GM23338 (cell line): ENCODE measurements at regions not wholly inside any gene's neighbourhood (a gene's known extent, or its start where the extent isn't known, plus 50 kb on each side); places are given as distances from the start of the nearest gene placed in this dataset.

Experiments used
- ATAC-seq: fragments of 200-7000 bp; cut with Tn5 transposase; 3 replicates; pipeline ENCODE4 v1.9.1; 2020
- DNase-seq: peaks from one replicate; pipeline ENCODE4 v3.0.0-alpha.2; 2015; ENCODE audit warnings: low spot score
- H2AFZ ChIP-seq: fragments of 200-600 bp; sonication (generic); 2 replicates; pipeline ENCODE4 v1.8.0; 2016; ENCODE audit warnings: antibody characterized with exemption, mild to moderate bottlenecking, moderate library complexity
- H3F3A ChIP-seq: fragments of 200-600 bp; sonication (generic); replicated peaks from 2 replicates; pipeline ENCODE4 v1.8.0; 2017; ENCODE audit warnings: antibody characterized with exemption, mixed run types, low read depth
- H3K27ac ChIP-seq: fragments of 200-600 bp; sonication (generic); 2 replicates; pipeline ENCODE4 v1.6.1; 2016; ENCODE audit warnings: low read depth
- H3K27me3 ChIP-seq: fragments of 200-600 bp; sonication (generic); 2 replicates; pipeline ENCODE4 v1.8.0; 2016; ENCODE audit warnings: mild to moderate bottlenecking, mixed run types, moderate library complexity; ENCODE audit not compliant: insufficient read depth
- H3K36me3 ChIP-seq: fragments of 200-600 bp; sonication (generic); 2 replicates; pipeline ENCODE4 v1.8.0; 2016; ENCODE audit warnings: mild to moderate bottlenecking; ENCODE audit not compliant: insufficient read depth
- H3K4me1 ChIP-seq: fragments of 200-600 bp; sonication (generic); 2 replicates; pipeline ENCODE4 v1.8.0; 2016; ENCODE audit warnings: mild to moderate bottlenecking, moderate library complexity; ENCODE audit not compliant: insufficient read depth
- H3K4me2 ChIP-seq: fragments of 200-600 bp; sonication (generic); 2 replicates; pipeline ENCODE4 v1.7.1; 2017; ENCODE audit warnings: mixed run types
- H3K4me3 ChIP-seq: fragments of 200-600 bp; sonication (generic); 2 replicates; pipeline ENCODE4 v1.6.1; 2016; ENCODE audit warnings: mixed run types
- H3K79me2 ChIP-seq: fragments of 200-600 bp; sonication (generic); replicated peaks from 2 replicates; pipeline ENCODE4 v1.8.0; 2017; ENCODE audit warnings: mild to moderate bottlenecking; ENCODE audit not compliant: insufficient read depth
- H3K9me2 ChIP-seq: fragments of 200-600 bp; sonication (generic); 2 replicates; pipeline ENCODE4 v1.8.0; 2017; ENCODE audit not compliant: insufficient read depth
- H4K20me1 ChIP-seq: fragments of 200-600 bp; sonication (generic); replicated peaks from 2 replicates; pipeline ENCODE4 v1.8.0; 2017; ENCODE audit warnings: mild to moderate bottlenecking; ENCODE audit not compliant: insufficient read depth
- H3K27ac Mint-ChIP-seq: 2 replicates; pipeline ENCODE4 v1.8.0; 2020; ENCODE audit warnings: inconsistent platforms, mild to moderate bottlenecking, moderate library complexity, mixed read lengths
- H3K27me3 Mint-ChIP-seq: 3 replicates; pipeline ENCODE4 v1.8.0; 2022; ENCODE audit warnings: low read depth, mild to moderate bottlenecking, moderate library complexity, mixed read lengths, inconsistent platforms; ENCODE audit not compliant: insufficient read depth, poor library complexity
- H3K36me3 Mint-ChIP-seq: 3 replicates; pipeline ENCODE4 v1.8.0; 2021; ENCODE audit warnings: low read depth, mild to moderate bottlenecking, inconsistent platforms, moderate library complexity, mixed read lengths
- H3K4me1 Mint-ChIP-seq: 3 replicates; pipeline ENCODE4 v1.8.0; 2020; ENCODE audit warnings: mild to moderate bottlenecking, inconsistent platforms, mixed read lengths
- H3K4me3 Mint-ChIP-seq: 3 replicates; pipeline ENCODE4 v1.8.0; 2021; ENCODE audit warnings: moderate library complexity, mild to moderate bottlenecking, inconsistent platforms, mixed read lengths
- H3K9me3 Mint-ChIP-seq: 3 replicates; pipeline ENCODE4 v1.8.0; 2020; ENCODE audit warnings: moderate library complexity, mild to moderate bottlenecking, inconsistent platforms, mixed read lengths
- CTCF ChIP-seq, 2 experiments: fragments of 200-600 bp in 1 of 2; sonication (generic) in 1 of 2; conservative IDR thresholded peaks; 2 replicates each; pipeline versions ENCODE4 v1.5.1 to v1.6.1; 2016 to 2017; ENCODE audit warnings: antibody characterized with exemption in 2 of 2, low read depth in 2 of 2, mild to moderate bottlenecking in 2 of 2, moderate library complexity in 1 of 2
- ETS1 ChIP-seq: IDR thresholded peaks from 2 replicates; pipeline ENCODE4 v1.6.1; 2016; ENCODE audit warnings: antibody characterized with exemption
- EZH2phosphoT487 ChIP-seq: fragments of 200-600 bp; sonication (generic); IDR thresholded peaks from one replicate; pipeline ENCODE4 v1.8.1; 2018; ENCODE audit warnings: antibody characterized with exemption; ENCODE audit not compliant: unreplicated experiment
- JUNB ChIP-seq: IDR thresholded peaks from one replicate; pipeline ENCODE4 v1.6.1; 2016; ENCODE audit warnings: antibody characterized with exemption; ENCODE audit not compliant: unreplicated experiment
- NANOG ChIP-seq: IDR thresholded peaks from 2 replicates; pipeline ENCODE4 v1.6.1; 2016; ENCODE audit warnings: antibody characterized with exemption, borderline replicate concordance
- POLR2AphosphoS5 ChIP-seq: IDR thresholded peaks from 2 replicates; pipeline ENCODE4 v1.6.1; 2016; ENCODE audit warnings: antibody characterized with exemption, low read depth
- REST ChIP-seq: IDR thresholded peaks from one replicate; pipeline ENCODE4 v1.6.1; 2018; ENCODE audit warnings: antibody characterized with exemption; ENCODE audit not compliant: unreplicated experiment
- STAT1 ChIP-seq: IDR thresholded peaks from one replicate; pipeline ENCODE4 v1.6.1; 2016; ENCODE audit warnings: antibody characterized with exemption; ENCODE audit not compliant: unreplicated experiment
- ZNF114 ChIP-seq: fragments of 250-450 bp; sonication (Bioruptor Pico); IDR thresholded peaks from 2 replicates; pipeline ENCODE4 v1.5.0; 2020; ENCODE audit warnings: mild to moderate bottlenecking, moderate library complexity
- ZNF331 ChIP-seq: fragments of 250-450 bp; sonication (Bioruptor Pico); IDR thresholded peaks from 2 replicates; pipeline ENCODE4 v1.5.0; 2020; ENCODE audit warnings: low read depth, mild to moderate bottlenecking, moderate library complexity

- no peaks in the 10 kb centered on the region for H3K79me2 ChIP-seq
- H3K4me2 ChIP-seq = no peak overlapping the region
- no peaks in the 10 kb centered on the region for H3K9me2 ChIP-seq
- peaks cover 26% of the 10 kb centered on the region for H3K4me1 ChIP-seq
- no peak for DNase-seq
- TF ChIP-seq NANOG = no peak
- TF ChIP-seq ZNF331 (CRISPR knock-in tag) = no peak
- no peak for TF ChIP-seq REST
- no peak for TF ChIP-seq ETS1
- no peak overlapping the region for H2AFZ ChIP-seq
- H3K27me3 Mint-ChIP-seq = no peaks in the 10 kb centered on the region
- H3K9me3 Mint-ChIP-seq = no peaks in the 10 kb centered on the region
- H3K4me3 Mint-ChIP-seq = no peak overlapping the region
- H3K27ac ChIP-seq = no peak overlapping the region
- no peaks in the 10 kb centered on the region for H3K36me3 ChIP-seq
- no peaks in the 10 kb centered on the region for H3K27me3 ChIP-seq
- no peaks in the 10 kb centered on the region for H3K36me3 Mint-ChIP-seq
- H3K27ac Mint-ChIP-seq = no peak overlapping the region
- H3F3A ChIP-seq = no peaks in the 10 kb centered on the region
- peaks cover 27% of the 10 kb centered on the region for H3K4me1 Mint-ChIP-seq
- ATAC-seq = no peak
- no peaks in the 10 kb centered on the region for H4K20me1 ChIP-seq
- H3K4me3 ChIP-seq = no peak overlapping the region
Observed at GRCh38 chr4:133621628-133622027, 472.5 kb downstream of the PCDH10 start.

- Histone ChIP-seq H3K9me2 (no peaks in the 10 kb centered on the region), H4K20me1 (no peaks in the 10 kb centered on the region), H3K4me1 (peaks cover 21% of the 10 kb centered on the region), H3K4me3 (no peak overlapping the region), H3F3A (no peaks in the 10 kb centered on the region), H3K27ac (no peak overlapping the region), H3K4me2 (no peak overlapping the region), H3K27me3 (no peaks in the 10 kb centered on the region), H3K79me2 (no peaks in the 10 kb centered on the region), H2AFZ (no peak overlapping the region), H3K36me3 (no peaks in the 10 kb centered on the region)
- no peak overlapping the region for H3K4me3 Mint-ChIP-seq
- no peaks in the 10 kb centered on the region for H3K36me3 Mint-ChIP-seq
- DNase-seq (no peak), ATAC-seq (no peak)
- no peak overlapping the region for H3K27ac Mint-ChIP-seq
- no peak for TF ChIP-seq NANOG
- TF ChIP-seq ZNF114 (CRISPR knock-in tag) = no peak
- TF ChIP-seq STAT1 = no peak
- H3K9me3 Mint-ChIP-seq = no peaks in the 10 kb centered on the region
- peaks cover 24% of the 10 kb centered on the region for H3K4me1 Mint-ChIP-seq
- no peaks in the 10 kb centered on the region for H3K27me3 Mint-ChIP-seq
Observed at GRCh38 chr4:133620555-133620954, 471.5 kb downstream of the PCDH10 start.

- no peaks in the 10 kb centered on the region for H3K27me3 Mint-ChIP-seq
- Histone ChIP-seq H3K4me2 (no peak overlapping the region), H3F3A (no peaks in the 10 kb centered on the region), H3K4me1 (peaks cover 5% of the 10 kb centered on the region), H3K4me3 (no peak overlapping the region), H3K79me2 (no peaks in the 10 kb centered on the region), H3K27me3 (no peaks in the 10 kb centered on the region), H3K9me2 (no peaks in the 10 kb centered on the region), H2AFZ (no peak overlapping the region), H3K36me3 (no peaks in the 10 kb centered on the region), H3K27ac (no peak overlapping the region), H4K20me1 (no peaks in the 10 kb centered on the region)
- ATAC-seq (no peak), DNase-seq (no peak)
- no peak overlapping the region for H3K4me3 Mint-ChIP-seq
- H3K27ac Mint-ChIP-seq = no peak overlapping the region
- no peaks in the 10 kb centered on the region for H3K9me3 Mint-ChIP-seq
- H3K36me3 Mint-ChIP-seq = no peaks in the 10 kb centered on the region
- H3K4me1 Mint-ChIP-seq = peaks cover 13% of the 10 kb centered on the region
- TF ChIP-seq NANOG (no peak), ZNF331 (CRISPR knock-in tag) (no peak), CTCF (conservative IDR thresholded peaks at IDR 0.05; ENCODE audit: low read depth in 2 of 2) (no peak), REST (no peak), EZH2phosphoT487 (no peak), ZNF114 (CRISPR knock-in tag) (no peak), JUNB (no peak), POLR2AphosphoS5 (no peak)
Observed at GRCh38 chr4:133618963-133619362, 469.9 kb downstream of the PCDH10 start.
